Neutrophil (primary cell): ENCODE measurements at regions not wholly inside any gene's neighbourhood (a gene's known extent, or its start where the extent isn't known, plus 50 kb on each side); places are given as distances from the start of the nearest gene placed in this dataset.

Source experiments
- H3K27ac ChIP-seq: fragments of 200-600 bp; sonication (generic); 2 replicates; pipeline ENCODE4 v1.5.1; 2016; ENCODE audit warnings: mild to moderate bottlenecking, moderate library complexity
- H3K27me3 ChIP-seq: fragments of 200-600 bp; sonication (generic); 2 replicates; pipeline ENCODE4 v1.6.0; 2016; ENCODE audit warnings: mild to moderate bottlenecking
- H3K36me3 ChIP-seq: fragments of 200-600 bp; sonication (generic); 2 replicates; pipeline ENCODE4 v1.5.1; 2017
- H3K4me1 ChIP-seq, 2 experiments: fragments of 200-600 bp in 1 of 2; sonication (generic) in 1 of 2; 1 replicate in 1 of 2; 2 replicates in 1 of 2; pipeline versions ENCODE4 v1.5.1 to v1.6.1; 2013 to 2016; ENCODE audit warnings: low read depth in 1 of 2, low read length in 1 of 2, mild to moderate bottlenecking in 1 of 2, moderate library complexity in 1 of 2; ENCODE audit not compliant: control insufficient read depth in 1 of 2, insufficient read depth in 1 of 2
- H3K4me3 ChIP-seq, 2 experiments: fragments of 200-600 bp in 1 of 2; sonication (generic) in 1 of 2; 1 replicate in 1 of 2; 2 replicates in 1 of 2; pipeline ENCODE4 v1.5.1; 2013 to 2016; ENCODE audit warnings: low read depth in 1 of 2, low read length in 1 of 2, mild to moderate bottlenecking in 1 of 2, moderate library complexity in 1 of 2
- H3K9me3 ChIP-seq: fragments of 200-600 bp; sonication (generic); 2 replicates; pipeline ENCODE4 v1.5.1; 2016
- TF ChIP-seq, protein P1 (sequence below): fragments of 200-600 bp; sonication (generic); IDR thresholded peaks from 2 replicates; pipeline ENCODE4 v1.5.1; 2016; ENCODE audit warnings: antibody characterized with exemption

DNA sequence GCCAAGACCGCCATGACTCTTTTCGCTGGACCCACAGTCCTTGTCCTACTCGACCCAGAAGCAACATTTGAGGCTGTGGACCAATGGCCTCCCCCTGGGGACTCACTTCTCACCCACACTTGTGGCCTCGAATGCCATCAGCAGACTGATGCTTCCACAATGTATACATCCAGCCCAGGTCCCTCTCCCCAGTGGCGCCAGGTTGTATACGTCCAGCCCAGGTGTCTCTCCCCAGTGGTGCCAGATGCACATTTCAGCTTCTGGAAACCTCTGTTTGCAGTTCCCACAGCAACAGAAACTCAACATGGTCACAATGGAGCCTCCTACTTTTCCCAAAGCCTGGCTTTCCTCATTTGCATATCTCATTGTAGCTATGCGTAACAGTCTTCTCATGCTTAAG, 210.5 kb upstream of the RNF32 start:
- no peak overlapping the region for H3K27ac ChIP-seq
- peaks cover 1% of the 10 kb centered on the region for H3K27me3 ChIP-seq
- no peak overlapping the region for H3K4me3 ChIP-seq
- TF ChIP-seq, protein P1, sequence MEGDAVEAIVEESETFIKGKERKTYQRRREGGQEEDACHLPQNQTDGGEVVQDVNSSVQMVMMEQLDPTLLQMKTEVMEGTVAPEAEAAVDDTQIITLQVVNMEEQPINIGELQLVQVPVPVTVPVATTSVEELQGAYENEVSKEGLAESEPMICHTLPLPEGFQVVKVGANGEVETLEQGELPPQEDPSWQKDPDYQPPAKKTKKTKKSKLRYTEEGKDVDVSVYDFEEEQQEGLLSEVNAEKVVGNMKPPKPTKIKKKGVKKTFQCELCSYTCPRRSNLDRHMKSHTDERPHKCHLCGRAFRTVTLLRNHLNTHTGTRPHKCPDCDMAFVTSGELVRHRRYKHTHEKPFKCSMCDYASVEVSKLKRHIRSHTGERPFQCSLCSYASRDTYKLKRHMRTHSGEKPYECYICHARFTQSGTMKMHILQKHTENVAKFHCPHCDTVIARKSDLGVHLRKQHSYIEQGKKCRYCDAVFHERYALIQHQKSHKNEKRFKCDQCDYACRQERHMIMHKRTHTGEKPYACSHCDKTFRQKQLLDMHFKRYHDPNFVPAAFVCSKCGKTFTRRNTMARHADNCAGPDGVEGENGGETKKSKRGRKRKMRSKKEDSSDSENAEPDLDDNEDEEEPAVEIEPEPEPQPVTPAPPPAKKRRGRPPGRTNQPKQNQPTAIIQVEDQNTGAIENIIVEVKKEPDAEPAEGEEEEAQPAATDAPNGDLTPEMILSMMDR, result no peak
- no peaks in the 10 kb centered on the region for H3K4me1 ChIP-seq
- no peaks in the 10 kb centered on the region for H3K36me3 ChIP-seq
- no peaks in the 10 kb centered on the region for H3K9me3 ChIP-seq

DNA sequence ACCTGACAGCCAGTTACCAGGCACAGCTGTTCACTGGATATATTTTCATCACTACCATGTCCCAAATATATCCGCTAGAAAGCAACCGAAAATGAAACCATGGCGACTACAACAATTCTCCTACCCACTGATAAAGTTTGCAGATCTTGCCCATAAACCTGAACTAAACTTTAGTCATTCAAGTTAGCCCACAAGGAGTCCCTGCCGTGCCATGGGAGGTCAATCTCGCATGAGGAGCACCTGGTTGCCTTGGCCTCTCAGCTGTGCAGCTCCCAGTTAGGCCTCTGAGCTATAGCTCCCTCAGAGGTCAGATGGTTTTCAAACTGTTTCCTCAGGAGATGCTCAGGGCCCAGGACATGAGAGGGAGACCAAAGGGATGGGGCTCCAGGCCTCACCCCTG, 211.1 kb upstream of the RNF32 start:
- Histone ChIP-seq H3K4me1 (no peaks in the 10 kb centered on the region), H3K9me3 (no peaks in the 10 kb centered on the region), H3K27ac (no peak overlapping the region), H3K27me3 (peaks cover 7% of the 10 kb centered on the region), H3K36me3 (no peaks in the 10 kb centered on the region), H3K4me3 (no peak overlapping the region)
- TF ChIP-seq, protein P1, result no peak

DNA sequence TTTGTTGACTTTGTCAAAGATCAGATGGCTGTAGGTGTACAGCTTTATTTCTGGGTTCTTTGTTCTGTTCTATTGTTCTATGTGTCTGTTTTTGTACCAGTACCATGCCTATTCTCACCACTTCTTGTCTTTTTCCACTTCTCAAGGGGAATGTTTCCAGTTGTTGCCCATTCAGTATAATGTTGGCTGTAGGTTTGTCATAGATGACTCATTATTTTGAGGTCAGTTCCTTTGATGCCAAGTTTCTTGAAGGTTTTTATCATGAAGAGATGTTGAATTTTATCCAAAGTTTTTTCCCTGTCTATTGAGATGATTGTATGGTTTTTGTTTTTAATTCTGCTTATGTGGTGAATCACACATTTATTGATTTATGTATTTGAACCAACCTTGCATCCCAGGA, 216.7 kb upstream of the RNF32 start:
- H3K9me3 ChIP-seq, result no peaks in the 10 kb centered on the region
- no peaks in the 10 kb centered on the region for H3K4me1 ChIP-seq
- peaks cover 8% of the 10 kb centered on the region for H3K27me3 ChIP-seq
- TF ChIP-seq, protein P1, result no peak
- no peaks in the 10 kb centered on the region for H3K36me3 ChIP-seq
- H3K4me3 ChIP-seq, result no peak overlapping the region
- H3K27ac ChIP-seq, result no peak overlapping the region

DNA sequence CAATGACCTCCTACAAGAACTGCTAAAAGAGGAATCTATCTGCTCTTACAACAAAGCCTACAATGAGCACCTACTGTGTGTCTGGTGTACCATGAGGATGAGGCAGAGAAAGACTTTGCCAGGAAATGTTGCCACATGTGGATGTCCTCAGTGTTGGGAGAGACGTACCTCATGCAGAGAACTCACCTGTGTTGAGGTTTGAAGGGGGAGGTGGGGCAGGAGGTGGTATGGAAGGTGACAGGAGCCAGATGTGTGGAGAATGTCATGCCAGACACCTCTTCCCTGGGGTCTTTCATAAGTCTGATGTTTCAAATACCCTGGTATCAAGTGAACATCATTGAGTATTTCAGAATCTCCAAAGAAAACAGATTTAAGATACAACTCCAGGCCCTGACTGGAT, 220.1 kb upstream of the RNF32 start:
- Histone ChIP-seq H3K27me3 (peaks cover 8% of the 10 kb centered on the region), H3K4me3 (no peak overlapping the region), H3K4me1 (no peaks in the 10 kb centered on the region), H3K36me3 (no peaks in the 10 kb centered on the region), H3K9me3 (no peaks in the 10 kb centered on the region), H3K27ac (no peak overlapping the region)
- TF ChIP-seq, protein P1, result no peak

DNA sequence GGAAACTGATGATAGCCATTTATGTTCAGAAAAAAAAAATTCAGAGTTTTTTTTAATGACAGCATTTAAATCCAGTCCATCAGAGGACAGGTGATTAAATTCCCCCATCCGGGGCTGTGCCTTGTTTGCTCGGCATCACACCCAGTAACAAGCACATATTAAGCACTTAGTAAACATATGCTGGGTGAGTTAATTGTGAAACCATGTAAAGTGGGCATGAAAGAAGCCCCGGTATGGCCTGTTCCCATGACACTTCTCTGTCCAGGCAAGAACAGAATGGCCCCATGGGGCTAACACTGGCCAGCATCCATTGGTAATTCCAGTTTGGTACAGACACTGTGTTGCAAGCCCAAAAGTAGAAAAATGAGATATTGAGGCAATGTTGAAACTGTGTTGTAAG, 220.8 kb upstream of the RNF32 start:
- no peak overlapping the region for H3K27ac ChIP-seq
- TF ChIP-seq, protein P1, result no peak
- peaks cover 3% of the 10 kb centered on the region for H3K27me3 ChIP-seq
- H3K36me3 ChIP-seq, result no peaks in the 10 kb centered on the region
- no peaks in the 10 kb centered on the region for H3K4me1 ChIP-seq
- no peak overlapping the region for H3K4me3 ChIP-seq
- no peaks in the 10 kb centered on the region for H3K9me3 ChIP-seq

DNA sequence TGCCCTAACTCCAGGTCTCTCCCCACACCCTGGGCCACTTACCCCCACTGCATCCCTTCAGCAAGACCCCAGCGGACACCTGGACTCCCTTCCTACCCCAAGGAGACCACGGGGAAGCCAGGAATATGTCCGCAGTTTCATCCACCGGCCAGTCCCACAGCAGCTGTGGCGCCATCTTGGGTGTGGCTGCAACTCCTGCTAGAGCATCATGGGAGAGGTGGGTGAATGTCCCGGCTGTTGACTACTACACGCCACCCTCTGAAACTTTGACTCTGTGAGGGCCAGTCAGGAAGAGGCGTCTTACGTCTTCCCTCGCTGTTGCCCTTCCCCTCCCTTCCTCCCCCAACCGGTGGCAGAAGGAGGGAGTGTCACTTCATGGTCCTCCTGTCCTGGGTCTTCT, 238.3 kb upstream of the RNF32 start:
- no peaks in the 10 kb centered on the region for H3K36me3 ChIP-seq
- no peak overlapping the region for H3K27ac ChIP-seq
- TF ChIP-seq, protein P1, result no peak
- no peaks in the 10 kb centered on the region for H3K4me1 ChIP-seq
- H3K27me3 ChIP-seq, result no peaks in the 10 kb centered on the region
- no peaks in the 10 kb centered on the region for H3K9me3 ChIP-seq
- H3K4me3 ChIP-seq, result no peak overlapping the region
